GM12892 (cell line): ENCODE measurements at regions not wholly inside any gene's neighbourhood (a gene's known extent, or its start where the extent isn't known, plus 50 kb on each side); places are given as distances from the start of the nearest gene placed in this dataset.

Experiments used
- POLR2A ChIP-seq: IDR thresholded peaks from 2 replicates; pipeline ENCODE4 v1.6.1; 2011; ENCODE audit warnings: low read depth, low read length, control low read depth
- POLR2AphosphoS5 ChIP-seq: IDR thresholded peaks from 2 replicates; pipeline ENCODE4 v1.6.1; 2011; ENCODE audit warnings: low read depth, low read length, control low read depth

DNA sequence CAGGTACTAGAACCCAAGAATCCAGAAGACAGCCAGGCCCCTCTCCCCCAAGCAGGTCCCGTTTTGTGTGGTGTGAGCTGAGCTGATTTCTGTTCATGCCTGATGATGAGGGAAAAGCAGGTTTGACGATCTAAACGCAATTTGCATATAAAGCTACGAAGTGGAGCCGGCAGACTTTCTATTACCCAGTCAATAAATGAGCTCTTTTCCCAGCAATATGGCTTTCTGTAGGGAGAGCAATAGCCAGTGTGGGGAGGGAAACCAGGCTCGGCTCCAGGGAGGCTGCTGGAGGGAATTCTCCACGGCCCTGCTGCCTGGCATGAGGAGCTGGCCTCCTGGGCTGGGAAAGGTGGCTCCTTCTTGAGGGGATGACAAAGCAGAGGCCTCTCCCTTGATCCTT is 140.7 kb upstream of the AJAP1 start:
- TF ChIP-seq POLR2A (no peak), POLR2AphosphoS5 (no peak)
